ENCODE measurements at regions not wholly inside any gene's neighbourhood (a gene's known extent, or its start where the extent isn't known, plus 50 kb on each side); places are given as distances from the start of the nearest gene placed in this dataset.
"Not testable (repeated sequence)": the region's sequence is repeated elsewhere in the genome, so short reads cannot be mapped to it uniquely, and the experiment has no call there.

GRCh38 chr12:13924286-13924685 is 57.1 kb downstream of the GRIN2B start:
- DNase-seq (ENCODE audit: low read depth in 3 of 3, low spot score in 2 of 3) = no peak

- no peak for DNase-seq (ENCODE audit: low read depth in 3 of 3, low spot score in 2 of 3)
Measured at GRCh38 chr12:13918897-13919296, 62.5 kb downstream of the GRIN2B start.

GRCh38 chr12:13915096-13915495 is 66.3 kb downstream of the GRIN2B start:
- no peak for DNase-seq (ENCODE audit: low read depth in 3 of 3, low spot score in 2 of 3)

GRCh38 chr12:13913371-13913770 is 68.0 kb downstream of the GRIN2B start:
- DNase-seq (ENCODE audit: low read depth in 3 of 3, low spot score in 2 of 3) = no peak

GRCh38 chr12:13911756-13912554 is 69.4 kb downstream of the GRIN2B start:
- DNase-seq (ENCODE audit: low read depth in 3 of 3, low spot score in 2 of 3) = no peak

GRCh38 chr12:13905794-13906193 is 75.6 kb downstream of the GRIN2B start:
- no peak for DNase-seq (ENCODE audit: low read depth in 3 of 3, low spot score in 2 of 3)

GRCh38 chr12:13900718-13901117 is 80.7 kb downstream of the GRIN2B start:
- no peak for DNase-seq (ENCODE audit: low read depth in 3 of 3, low spot score in 2 of 3)

GRCh38 chr12:13898387-13898786 is 83.0 kb downstream of the GRIN2B start:
- not testable (repeated sequence) for DNase-seq (ENCODE audit: low read depth in 3 of 3, low spot score in 2 of 3)

GRCh38 chr12:13897811-13898210 is 83.6 kb downstream of the GRIN2B start:
- DNase-seq (ENCODE audit: low read depth in 3 of 3, low spot score in 2 of 3) = no peak

GRCh38 chr12:13896063-13896626 is 85.3 kb downstream of the GRIN2B start:
- no peak for DNase-seq (ENCODE audit: low read depth in 3 of 3, low spot score in 2 of 3)

GRCh38 chr12:13891902-13892301 is 89.5 kb downstream of the GRIN2B start:
- DNase-seq (ENCODE audit: low read depth in 3 of 3, low spot score in 2 of 3) = no peak

- no peak for DNase-seq (ENCODE audit: low read depth in 3 of 3, low spot score in 2 of 3)
Measured at GRCh38 chr12:13890943-13891342, 90.5 kb downstream of the GRIN2B start.

- DNase-seq (ENCODE audit: low read depth in 3 of 3, low spot score in 2 of 3) = no peak
Measured at GRCh38 chr12:13887779-13888388, 93.5 kb downstream of the GRIN2B start.

- DNase-seq (ENCODE audit: low read depth in 3 of 3, low spot score in 2 of 3) = no peak
Measured at GRCh38 chr12:13882176-13882575, 99.2 kb downstream of the GRIN2B start.

GRCh38 chr12:13880613-13881012 is 100.8 kb downstream of the GRIN2B start:
- no peak for DNase-seq (ENCODE audit: low read depth in 3 of 3, low spot score in 2 of 3)

GRCh38 chr12:13875744-13876143 is 105.7 kb downstream of the GRIN2B start:
- DNase-seq (ENCODE audit: low read depth in 3 of 3, low spot score in 2 of 3) = no peak

- no peak for DNase-seq (ENCODE audit: low read depth in 3 of 3, low spot score in 2 of 3)
Measured at GRCh38 chr12:13870255-13870654, 111.1 kb downstream of the GRIN2B start.

GRCh38 chr12:13864081-13864673 is 117.2 kb downstream of the GRIN2B start:
- peak; percentile 36 to 57 (median 57) for DNase-seq (ENCODE audit: low read depth in 3 of 3, low spot score in 2 of 3)

- no peak for DNase-seq (ENCODE audit: low read depth in 3 of 3, low spot score in 2 of 3)
Measured at GRCh38 chr12:13857750-13858149, 123.7 kb downstream of the GRIN2B start.

GRCh38 chr12:13853471-13853870 is 127.9 kb downstream of the GRIN2B start:
- DNase-seq (ENCODE audit: low read depth in 3 of 3, low spot score in 2 of 3) = no peak

- no peak for DNase-seq (ENCODE audit: low read depth in 3 of 3, low spot score in 2 of 3)
Measured at GRCh38 chr12:13851828-13852227, 129.6 kb downstream of the GRIN2B start.

GRCh38 chr12:13849456-13849855 is 131.9 kb downstream of the GRIN2B start:
- DNase-seq (ENCODE audit: low read depth in 3 of 3, low spot score in 2 of 3) = no peak
